22Rv1 (cell line): ENCODE measurements at regions not wholly inside any gene's neighbourhood (a gene's known extent, or its start where the extent isn't known, plus 50 kb on each side); places are given as distances from the start of the nearest gene placed in this dataset.

ENCODE experiments used
- H3K27ac ChIP-seq: fragments of 450-650 bp; 2 replicates; pipeline ENCODE4 v1.5.1; 2017
- CTCF ChIP-seq: fragments of 450-650 bp; IDR thresholded peaks from 2 replicates; pipeline ENCODE4 v1.5.1; 2017; ENCODE audit warnings: mild to moderate bottlenecking
- ZFX ChIP-seq: fragments of 450-650 bp; IDR thresholded peaks from 2 replicates; pipeline ENCODE4 v1.6.1; 2017; ENCODE audit warnings: antibody characterized with exemption, borderline replicate concordance

- no peak overlapping the region for H3K27ac ChIP-seq
- no peak for TF ChIP-seq ZFX
- TF ChIP-seq CTCF = no peak
Observed at GRCh38 chr11:28636033-28636432, 527.8 kb downstream of the METTL15 start.

- H3K27ac ChIP-seq = no peak overlapping the region
- TF ChIP-seq CTCF (no peak), ZFX (no peak)
Observed at GRCh38 chr11:28632338-28632737, 524.1 kb downstream of the METTL15 start.

- TF ChIP-seq CTCF (no peak), ZFX (no peak)
- no peak overlapping the region for H3K27ac ChIP-seq
Observed at GRCh38 chr11:28631148-28631547, 523.0 kb downstream of the METTL15 start.

GRCh38 chr11:28629235-28629634, 521.0 kb downstream of the METTL15 start:
- no peak overlapping the region for H3K27ac ChIP-seq
- no peak for TF ChIP-seq ZFX
- TF ChIP-seq CTCF = no peak

GRCh38 chr11:28628412-28628811, 520.2 kb downstream of the METTL15 start:
- no peak overlapping the region for H3K27ac ChIP-seq
- TF ChIP-seq CTCF (no peak), ZFX (no peak)

GRCh38 chr11:28627690-28628255, 519.6 kb downstream of the METTL15 start:
- TF ChIP-seq CTCF = no peak
- TF ChIP-seq ZFX = no peak
- H3K27ac ChIP-seq = no peak overlapping the region

GRCh38 chr11:28625532-28625931, 517.3 kb downstream of the METTL15 start:
- H3K27ac ChIP-seq = no peak overlapping the region

More at GRCh38 chr11:28625532-28625931, 517.3 kb downstream of the METTL15 start:
- no peak for TF ChIP-seq CTCF
- no peak for TF ChIP-seq ZFX
